GM12864 (cell line): ENCODE measurements at regions not wholly inside any gene's neighbourhood (a gene's known extent, or its start where the extent isn't known, plus 50 kb on each side); places are given as distances from the start of the nearest gene placed in this dataset.

Source experiments
- DNase-seq: peaks from one replicate; pipeline ENCODE4 v3.0.0-alpha.2; 2011; ENCODE audit warnings: low read depth
- H3K4me3 ChIP-seq: 2 replicates; pipeline ENCODE4 v1.5.1; 2011; ENCODE audit warnings: mild to moderate bottlenecking, low read depth, low read length, control low read depth
- TF ChIP-seq, protein P1 (sequence below): IDR thresholded peaks from 2 replicates; pipeline ENCODE4 v1.5.1; 2011; ENCODE audit warnings: low read depth, mild to moderate bottlenecking, moderate library complexity, low read length, control low read depth, inconsistent platforms; ENCODE audit errors: missing control alignments

DNA sequence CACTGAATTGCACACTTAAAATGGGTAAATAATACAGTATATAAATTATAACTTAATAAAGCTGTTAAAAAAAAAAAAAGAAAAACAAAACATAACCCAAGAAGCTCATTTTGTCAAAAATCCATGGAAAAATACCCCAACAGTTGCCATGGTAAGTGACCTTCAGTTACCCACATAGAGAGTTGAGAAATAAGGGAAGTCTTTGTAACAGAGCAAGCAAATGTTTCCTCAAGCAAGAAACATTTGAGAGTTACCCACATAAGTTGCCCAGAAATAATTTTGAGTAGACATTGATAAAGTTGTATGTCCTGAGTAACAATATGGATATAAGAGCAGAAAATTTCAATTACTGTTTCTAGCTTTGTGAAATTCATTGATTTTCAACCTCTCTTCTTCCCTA lies 227.4 kb downstream of the CCDC59 start:
- no peak overlapping the region for H3K4me3 ChIP-seq
- no peak for DNase-seq
- TF ChIP-seq, protein P1, sequence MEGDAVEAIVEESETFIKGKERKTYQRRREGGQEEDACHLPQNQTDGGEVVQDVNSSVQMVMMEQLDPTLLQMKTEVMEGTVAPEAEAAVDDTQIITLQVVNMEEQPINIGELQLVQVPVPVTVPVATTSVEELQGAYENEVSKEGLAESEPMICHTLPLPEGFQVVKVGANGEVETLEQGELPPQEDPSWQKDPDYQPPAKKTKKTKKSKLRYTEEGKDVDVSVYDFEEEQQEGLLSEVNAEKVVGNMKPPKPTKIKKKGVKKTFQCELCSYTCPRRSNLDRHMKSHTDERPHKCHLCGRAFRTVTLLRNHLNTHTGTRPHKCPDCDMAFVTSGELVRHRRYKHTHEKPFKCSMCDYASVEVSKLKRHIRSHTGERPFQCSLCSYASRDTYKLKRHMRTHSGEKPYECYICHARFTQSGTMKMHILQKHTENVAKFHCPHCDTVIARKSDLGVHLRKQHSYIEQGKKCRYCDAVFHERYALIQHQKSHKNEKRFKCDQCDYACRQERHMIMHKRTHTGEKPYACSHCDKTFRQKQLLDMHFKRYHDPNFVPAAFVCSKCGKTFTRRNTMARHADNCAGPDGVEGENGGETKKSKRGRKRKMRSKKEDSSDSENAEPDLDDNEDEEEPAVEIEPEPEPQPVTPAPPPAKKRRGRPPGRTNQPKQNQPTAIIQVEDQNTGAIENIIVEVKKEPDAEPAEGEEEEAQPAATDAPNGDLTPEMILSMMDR: no peak

DNA sequence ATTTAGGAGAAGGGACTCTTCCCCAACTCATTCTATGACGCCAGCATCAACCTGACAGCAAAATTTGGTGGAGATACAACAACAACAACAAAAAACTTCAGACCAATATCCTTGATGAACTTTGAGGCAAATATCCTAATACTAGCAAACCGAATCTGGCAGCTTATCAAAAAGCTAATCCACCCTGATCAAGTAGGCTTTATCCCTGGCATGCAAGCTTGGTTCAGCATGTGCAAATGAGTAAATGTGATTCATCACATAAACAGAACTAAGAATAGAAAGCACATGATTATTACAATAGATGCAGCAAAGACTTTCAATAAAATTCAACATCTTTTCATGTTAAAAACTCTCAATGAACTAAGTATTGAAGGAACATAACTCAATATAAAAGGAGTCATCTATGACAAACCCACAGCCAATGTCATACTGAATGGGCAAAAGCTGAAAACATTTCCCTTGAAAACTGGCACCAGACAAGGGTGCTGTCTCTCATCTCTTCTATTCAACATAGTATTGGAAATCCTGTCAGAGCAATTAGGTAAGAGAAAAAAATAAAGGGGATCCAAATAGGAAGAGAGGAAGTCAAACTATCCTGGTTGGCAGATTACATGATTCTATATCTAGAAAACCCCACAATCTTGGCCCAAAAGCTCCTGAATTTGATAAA lies 233.3 kb downstream of the CCDC59 start:
- TF ChIP-seq, protein P1: no peak

DNA sequence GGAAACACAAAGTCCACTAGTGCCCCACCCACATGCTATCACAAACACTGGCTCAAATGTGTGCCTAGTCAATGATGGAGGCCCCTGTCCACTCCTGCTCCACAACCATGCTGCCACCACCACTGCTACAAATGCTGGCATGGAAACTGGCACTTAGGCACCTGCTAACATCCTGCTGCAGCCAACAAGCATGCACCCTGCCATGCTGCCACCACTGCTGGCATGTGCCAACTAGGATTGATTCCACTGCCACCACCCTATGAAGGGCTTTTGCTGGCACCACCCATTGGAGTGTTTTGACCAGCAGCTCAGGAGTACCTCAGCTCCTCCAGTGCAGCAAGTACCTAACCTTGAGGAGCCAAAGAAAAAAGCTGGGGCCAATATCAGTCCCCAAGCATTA lies 236.6 kb downstream of the CCDC59 start:
- H3K4me3 ChIP-seq: no peak overlapping the region
- DNase-seq: no peak
- TF ChIP-seq, protein P1: no peak

More for the DNA sequence above, 233.3 kb downstream of the CCDC59 start:
- no peak overlapping the region for H3K4me3 ChIP-seq
- no peak for DNase-seq

DNA sequence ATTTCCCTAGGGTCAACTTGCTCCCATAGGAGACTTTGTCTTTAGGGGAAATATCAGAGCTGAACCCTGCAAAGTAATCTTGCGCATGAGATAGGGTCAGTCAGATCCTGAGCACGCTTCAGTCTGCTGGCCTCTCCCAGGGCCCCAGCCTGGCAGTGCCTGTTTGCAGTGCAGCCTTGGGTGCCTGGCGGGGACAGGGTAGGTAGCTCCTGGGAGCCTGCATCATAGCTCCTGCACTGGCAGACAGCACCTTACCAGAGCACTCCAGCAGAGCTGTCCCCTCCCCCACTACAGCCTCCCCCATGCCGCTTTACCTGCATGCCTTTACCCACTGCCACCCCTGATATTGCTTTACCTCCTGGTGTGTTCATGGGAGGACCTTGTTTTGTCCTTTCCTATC lies 237.3 kb downstream of the CCDC59 start:
- TF ChIP-seq, protein P1: no peak
- DNase-seq: no peak
- no peak overlapping the region for H3K4me3 ChIP-seq

DNA sequence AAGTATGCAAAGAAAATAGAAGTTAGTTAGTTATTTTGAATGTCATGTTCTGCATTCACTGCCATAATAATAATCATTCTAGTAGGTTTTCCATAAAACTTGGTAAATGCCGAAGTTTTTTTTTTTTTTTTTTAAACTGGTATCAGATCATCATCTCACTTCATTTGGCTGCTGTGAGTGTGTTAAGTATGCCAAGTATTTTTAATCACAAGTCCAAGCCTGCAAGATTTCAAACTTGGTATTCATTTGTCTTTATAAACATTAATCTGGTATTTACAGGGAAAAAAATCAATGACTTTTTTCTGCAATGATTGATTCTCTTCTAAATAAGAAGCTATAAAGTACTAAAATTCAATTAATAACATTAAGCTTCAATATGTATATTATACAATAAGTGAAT lies 248.9 kb downstream of the CCDC59 start:
- no peak overlapping the region for H3K4me3 ChIP-seq
- TF ChIP-seq, protein P1: no peak
- no peak for DNase-seq

DNA sequence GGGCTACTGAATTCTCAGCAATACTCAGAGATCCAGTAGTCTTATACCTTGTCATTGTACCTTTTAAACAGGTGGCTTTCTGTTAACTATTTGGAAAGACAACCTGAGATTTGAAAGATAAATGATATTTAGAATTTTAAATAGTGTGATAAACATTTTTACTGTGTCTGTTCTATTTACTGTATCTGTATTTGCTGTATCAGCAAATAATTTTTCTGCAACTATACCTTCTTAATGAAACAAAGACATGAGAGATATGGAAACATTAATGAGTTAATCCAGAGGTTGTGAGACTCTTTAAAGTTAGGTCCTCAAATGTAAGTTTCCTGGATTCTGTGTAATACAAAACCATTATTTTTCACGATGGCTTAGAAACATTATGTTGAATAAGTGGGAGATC lies 249.6 kb downstream of the CCDC59 start:
- TF ChIP-seq, protein P1: no peak
- no peak overlapping the region for H3K4me3 ChIP-seq
- no peak for DNase-seq

DNA sequence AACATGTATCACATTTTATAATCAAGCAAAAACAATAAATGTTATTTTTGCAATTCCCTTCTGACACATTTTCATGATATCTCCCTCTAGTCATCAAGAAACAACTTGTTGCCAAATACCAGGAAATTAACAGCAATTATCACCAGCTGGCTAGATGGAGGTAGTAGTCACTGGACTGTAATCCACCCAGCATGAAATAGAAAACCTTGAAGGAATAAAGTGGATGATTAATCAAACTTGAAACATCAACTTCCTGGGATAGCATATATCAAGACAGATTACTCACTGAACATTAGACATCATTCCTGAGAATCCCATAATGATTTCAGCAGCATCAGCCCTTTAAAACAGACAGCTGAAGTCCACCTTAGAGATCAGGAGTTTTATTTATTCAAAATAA lies 259.0 kb downstream of the CCDC59 start:
- TF ChIP-seq, protein P1: no peak
- no peak for DNase-seq
- no peak overlapping the region for H3K4me3 ChIP-seq
